ENCODE measurements at regions not wholly inside any gene's neighbourhood (a gene's known extent, or its start where the extent isn't known, plus 50 kb on each side); places are given as distances from the start of the nearest gene placed in this dataset.
"Not testable (repeated sequence)": the region's sequence is repeated elsewhere in the genome, so short reads cannot be mapped to it uniquely, and the experiment has no call there.

GRCh38 chr19:27858981-27859581 is 1353.9 kb downstream of the UQCRFS1 start:
- no peak overlapping the region for H3K4me3 ChIP-seq
- no peak overlapping the region for H3K27ac ChIP-seq
- TF ChIP-seq POLR2A (IDR thresholded peaks at IDR 0.05) = no peak
- no peak for TF ChIP-seq CTCF (IDR thresholded peaks at IDR 0.05 in 4 of 5, conservative IDR thresholded peaks at IDR 0.05 in 1 of 5)
- intact Hi-C loops (cut with DNase I; ENCODE audit: low total_unique reads) (no loop called here), in situ Hi-C loops (cut with MboI; ENCODE audit: low sequenced_read_pairs in 4 of 4) (no loop called here)
- no peaks in the 10 kb centered on the region for H3K36me3 ChIP-seq
- H3K4me1 ChIP-seq = no peaks in the 10 kb centered on the region
- no peak for DNase-seq
- ATAC-seq = no peak
- no peaks in the 10 kb centered on the region for H3K9me3 ChIP-seq
- H3K27me3 ChIP-seq = no peaks in the 10 kb centered on the region

DNA sequence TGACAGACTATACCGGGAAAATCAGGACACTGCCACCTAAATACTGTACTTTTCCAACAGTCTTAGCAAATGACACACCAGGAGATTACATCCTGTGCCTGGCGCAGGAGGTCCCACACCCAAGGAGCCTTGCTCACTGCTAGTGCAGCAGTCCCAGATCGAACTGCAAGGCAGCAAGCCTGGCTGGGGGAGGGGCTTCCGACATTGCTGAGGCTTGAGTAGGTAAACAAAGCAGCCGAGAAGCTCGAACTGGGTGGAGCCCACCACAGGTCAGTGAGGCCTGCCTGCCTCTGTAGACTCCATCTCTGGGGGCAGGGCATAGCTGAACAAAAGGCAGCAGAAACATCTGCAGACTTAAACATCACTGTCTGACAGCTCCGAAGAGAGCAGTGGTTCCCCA is 1360.0 kb downstream of the UQCRFS1 start:
- in situ Hi-C loops (cut with MboI; ENCODE audit: low sequenced_read_pairs in 4 of 4); H3K9me3 ChIP-seq; ATAC-seq; H3K4me3 ChIP-seq; DNase-seq; intact Hi-C loops (cut with DNase I; ENCODE audit: low total_unique reads); H3K27me3 ChIP-seq; H3K36me3 ChIP-seq; H3K4me1 ChIP-seq; H3K27ac ChIP-seq: not testable (repeated sequence)

GRCh38 chr19:27851543-27852060 is 1361.3 kb downstream of the UQCRFS1 start:
- H3K36me3 ChIP-seq = no peaks in the 10 kb centered on the region
- intact Hi-C loops (cut with DNase I; ENCODE audit: low total_unique reads) = no loop called here
- ATAC-seq = no peak
- H3K27me3 ChIP-seq = no peaks in the 10 kb centered on the region
- no peak overlapping the region for H3K4me3 ChIP-seq
- no peaks in the 10 kb centered on the region for H3K9me3 ChIP-seq
- no peak for DNase-seq
- in situ Hi-C loops (cut with MboI; ENCODE audit: low sequenced_read_pairs in 4 of 4) = no loop called here
- no peak overlapping the region for H3K27ac ChIP-seq
- no peaks in the 10 kb centered on the region for H3K4me1 ChIP-seq
- TF ChIP-seq CTCF (IDR thresholded peaks at IDR 0.05 in 4 of 5, conservative IDR thresholded peaks at IDR 0.05 in 1 of 5) = no peak
- no peak for TF ChIP-seq POLR2A (IDR thresholded peaks at IDR 0.05)

DNA sequence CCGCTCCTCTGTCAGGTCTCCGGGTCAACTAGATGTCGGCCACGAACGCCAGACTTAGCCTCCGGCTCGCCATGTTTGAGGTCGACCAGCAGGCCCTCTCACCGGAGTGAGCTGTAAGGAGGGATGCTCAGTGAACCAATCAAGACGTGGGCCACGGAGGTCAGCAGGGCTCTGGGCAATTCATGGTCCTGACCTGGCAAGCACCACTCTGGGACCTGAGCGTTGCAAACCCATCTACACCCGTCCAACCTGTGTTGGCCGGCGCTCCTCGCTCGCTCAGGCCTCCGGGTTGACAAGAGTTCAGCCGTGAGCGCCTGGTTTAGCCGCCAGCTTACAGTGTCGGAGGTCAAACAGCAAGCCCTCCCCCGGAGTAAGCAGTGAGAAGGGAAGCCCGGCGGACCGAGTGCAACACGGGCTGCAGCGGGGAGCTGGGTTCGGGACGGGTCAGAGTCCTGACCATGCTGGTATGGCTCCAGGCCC is 1361.9 kb downstream of the UQCRFS1 start:
- no peaks in the 10 kb centered on the region for H3K27me3 ChIP-seq
- no peak for DNase-seq
- no peak for ATAC-seq
- no peaks in the 10 kb centered on the region for H3K9me3 ChIP-seq
- no peaks in the 10 kb centered on the region for H3K4me1 ChIP-seq
- H3K27ac ChIP-seq = no peak overlapping the region
- in situ Hi-C loops (cut with MboI; ENCODE audit: low sequenced_read_pairs in 4 of 4) (no loop called here), intact Hi-C loops (cut with DNase I; ENCODE audit: low total_unique reads) (no loop called here)
- H3K36me3 ChIP-seq = no peaks in the 10 kb centered on the region
- no peak for TF ChIP-seq POLR2A (IDR thresholded peaks at IDR 0.05)
- no peak for TF ChIP-seq CTCF (IDR thresholded peaks at IDR 0.05 in 4 of 5, conservative IDR thresholded peaks at IDR 0.05 in 1 of 5)
- no peak overlapping the region for H3K4me3 ChIP-seq

DNA sequence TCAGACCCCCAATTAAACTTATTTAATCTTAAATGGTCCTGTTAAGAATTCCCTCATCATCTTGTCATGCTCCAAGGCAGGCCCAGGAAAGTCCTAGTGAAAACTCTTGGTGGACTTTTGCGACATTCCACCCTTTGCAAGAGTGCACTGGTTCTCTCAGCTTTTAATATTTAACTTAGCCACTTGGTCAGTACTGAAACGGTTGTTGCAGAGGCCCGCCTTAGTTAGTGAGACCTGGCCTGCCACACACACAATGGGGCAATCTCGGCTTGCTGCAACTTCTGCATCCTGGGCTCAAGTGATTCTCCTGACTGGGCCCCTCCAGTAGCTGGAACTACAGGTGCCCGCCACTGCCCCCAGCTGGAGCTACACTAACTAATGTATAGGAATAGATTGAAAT is 1366.0 kb downstream of the UQCRFS1 start:
- Histone ChIP-seq H3K27ac (no peak overlapping the region), H3K9me3 (no peaks in the 10 kb centered on the region), H3K36me3 (no peaks in the 10 kb centered on the region), H3K27me3 (no peaks in the 10 kb centered on the region), H3K4me1 (no peaks in the 10 kb centered on the region), H3K4me3 (no peak overlapping the region)
- DNase-seq (no peak), ATAC-seq (no peak)
- TF ChIP-seq POLR2A (IDR thresholded peaks at IDR 0.05) (no peak), CTCF (IDR thresholded peaks at IDR 0.05 in 4 of 5, conservative IDR thresholded peaks at IDR 0.05 in 1 of 5) (no peak)
- in situ Hi-C loops (cut with MboI; ENCODE audit: low sequenced_read_pairs in 4 of 4) (no loop called here), intact Hi-C loops (cut with DNase I; ENCODE audit: low total_unique reads) (no loop called here)

Data from gastrocnemius medialis (tissue), 4 donors.